ENCODE measurements at regions not wholly inside any gene's neighbourhood (a gene's known extent, or its start where the extent isn't known, plus 50 kb on each side); places are given as distances from the start of the nearest gene placed in this dataset.

DNA sequence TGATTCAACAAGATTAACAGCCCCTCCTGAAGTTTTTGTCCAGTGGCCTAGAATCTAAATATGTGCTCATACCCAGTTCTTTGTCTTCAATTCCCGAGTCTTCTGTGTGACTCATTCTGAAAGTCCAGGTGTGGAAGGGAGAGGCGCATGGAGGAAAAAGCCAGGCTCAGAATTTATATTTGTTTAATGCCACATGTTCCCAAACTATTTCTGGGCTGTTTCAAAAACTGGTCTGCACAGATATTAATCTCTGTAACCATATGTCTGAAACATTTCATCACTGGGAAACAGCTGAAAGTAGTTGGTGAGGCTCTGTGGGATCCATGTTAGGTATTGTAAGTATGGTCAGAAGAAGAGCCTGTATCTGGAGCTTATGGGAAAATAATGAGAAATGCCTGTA lies 266.0 kb downstream of the PAX1 start:
- Histone ChIP-seq H3K9ac (ENCODE audit: low read depth in 1 of 2, low read length in 2 of 2) (no peak overlapping the region), H3K36me3 (ENCODE audit: control insufficient read depth in 4 of 4, insufficient read depth in 3 of 4, low read depth in 1 of 4, low read length in 3 of 4) (no peaks in the 10 kb centered on the region), H3K4me1 (ENCODE audit: control insufficient read depth in 4 of 4, insufficient read depth in 4 of 4, low read length in 3 of 4) (no peaks in the 10 kb centered on the region), H3K9me3 (ENCODE audit: control insufficient read depth in 4 of 4, low read length in 3 of 4) (no peaks in the 10 kb centered on the region), H3K4me3 (ENCODE audit: low read depth in 1 of 3, low read length in 3 of 3) (no peak overlapping the region), H3K27ac (ENCODE audit: low read depth in 1 of 2, low read length in 2 of 2) (no peak overlapping the region), H3K27me3 (ENCODE audit: control insufficient read depth in 4 of 4, insufficient read depth in 4 of 4, low read length in 3 of 4) (no peaks in the 10 kb centered on the region)
- 86% methylated on average over 2 of the region's 2 CpGs for WGBS
- TF ChIP-seq SP1 (IDR thresholded peaks at IDR 0.05), result no peak
- no peak for TF ChIP-seq RXRA (IDR thresholded peaks at IDR 0.05)
- no peak for TF ChIP-seq FOXA2 (IDR thresholded peaks at IDR 0.05)
- TF ChIP-seq, protein P1, sequence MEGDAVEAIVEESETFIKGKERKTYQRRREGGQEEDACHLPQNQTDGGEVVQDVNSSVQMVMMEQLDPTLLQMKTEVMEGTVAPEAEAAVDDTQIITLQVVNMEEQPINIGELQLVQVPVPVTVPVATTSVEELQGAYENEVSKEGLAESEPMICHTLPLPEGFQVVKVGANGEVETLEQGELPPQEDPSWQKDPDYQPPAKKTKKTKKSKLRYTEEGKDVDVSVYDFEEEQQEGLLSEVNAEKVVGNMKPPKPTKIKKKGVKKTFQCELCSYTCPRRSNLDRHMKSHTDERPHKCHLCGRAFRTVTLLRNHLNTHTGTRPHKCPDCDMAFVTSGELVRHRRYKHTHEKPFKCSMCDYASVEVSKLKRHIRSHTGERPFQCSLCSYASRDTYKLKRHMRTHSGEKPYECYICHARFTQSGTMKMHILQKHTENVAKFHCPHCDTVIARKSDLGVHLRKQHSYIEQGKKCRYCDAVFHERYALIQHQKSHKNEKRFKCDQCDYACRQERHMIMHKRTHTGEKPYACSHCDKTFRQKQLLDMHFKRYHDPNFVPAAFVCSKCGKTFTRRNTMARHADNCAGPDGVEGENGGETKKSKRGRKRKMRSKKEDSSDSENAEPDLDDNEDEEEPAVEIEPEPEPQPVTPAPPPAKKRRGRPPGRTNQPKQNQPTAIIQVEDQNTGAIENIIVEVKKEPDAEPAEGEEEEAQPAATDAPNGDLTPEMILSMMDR (IDR thresholded peaks at IDR 0.05; ENCODE audit: low read depth, low read length, missing input control), result no peak
- no peak for TF ChIP-seq YY1 (IDR thresholded peaks at IDR 0.05)
- TF ChIP-seq, protein P2, sequence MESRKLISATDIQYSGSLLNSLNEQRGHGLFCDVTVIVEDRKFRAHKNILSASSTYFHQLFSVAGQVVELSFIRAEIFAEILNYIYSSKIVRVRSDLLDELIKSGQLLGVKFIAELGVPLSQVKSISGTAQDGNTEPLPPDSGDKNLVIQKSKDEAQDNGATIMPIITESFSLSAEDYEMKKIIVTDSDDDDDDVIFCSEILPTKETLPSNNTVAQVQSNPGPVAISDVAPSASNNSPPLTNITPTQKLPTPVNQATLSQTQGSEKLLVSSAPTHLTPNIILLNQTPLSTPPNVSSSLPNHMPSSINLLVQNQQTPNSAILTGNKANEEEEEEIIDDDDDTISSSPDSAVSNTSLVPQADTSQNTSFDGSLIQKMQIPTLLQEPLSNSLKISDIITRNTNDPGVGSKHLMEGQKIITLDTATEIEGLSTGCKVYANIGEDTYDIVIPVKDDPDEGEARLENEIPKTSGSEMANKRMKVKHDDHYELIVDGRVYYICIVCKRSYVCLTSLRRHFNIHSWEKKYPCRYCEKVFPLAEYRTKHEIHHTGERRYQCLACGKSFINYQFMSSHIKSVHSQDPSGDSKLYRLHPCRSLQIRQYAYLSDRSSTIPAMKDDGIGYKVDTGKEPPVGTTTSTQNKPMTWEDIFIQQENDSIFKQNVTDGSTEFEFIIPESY (IDR thresholded peaks at IDR 0.05), result no peak
- TF ChIP-seq JUND (IDR thresholded peaks at IDR 0.05), result no peak
- TF ChIP-seq FOXA1 (IDR thresholded peaks at IDR 0.05), result no peak
- no peak for TF ChIP-seq NR2F2 (IDR thresholded peaks at IDR 0.05)
- TF ChIP-seq, protein P3, sequence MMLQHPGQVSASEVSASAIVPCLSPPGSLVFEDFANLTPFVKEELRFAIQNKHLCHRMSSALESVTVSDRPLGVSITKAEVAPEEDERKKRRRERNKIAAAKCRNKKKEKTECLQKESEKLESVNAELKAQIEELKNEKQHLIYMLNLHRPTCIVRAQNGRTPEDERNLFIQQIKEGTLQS (IDR thresholded peaks at IDR 0.05), result no peak
- TF ChIP-seq TAF1 (conservative IDR thresholded peaks at IDR 0.05), result no peak
- TF ChIP-seq RAD21 (IDR thresholded peaks at IDR 0.05), result no peak
- TF ChIP-seq, protein P4, sequence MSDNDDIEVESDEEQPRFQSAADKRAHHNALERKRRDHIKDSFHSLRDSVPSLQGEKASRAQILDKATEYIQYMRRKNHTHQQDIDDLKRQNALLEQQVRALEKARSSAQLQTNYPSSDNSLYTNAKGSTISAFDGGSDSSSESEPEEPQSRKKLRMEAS (IDR thresholded peaks at IDR 0.05), result no peak
- TF ChIP-seq GABPA (IDR thresholded peaks at IDR 0.05 in 1 of 2, conservative IDR thresholded peaks at IDR 0.05 in 1 of 2), result no peak
- no peak for TF ChIP-seq EGR1 (IDR thresholded peaks at IDR 0.05; ENCODE audit: low read depth in 2 of 2)
- TF ChIP-seq, protein P5, sequence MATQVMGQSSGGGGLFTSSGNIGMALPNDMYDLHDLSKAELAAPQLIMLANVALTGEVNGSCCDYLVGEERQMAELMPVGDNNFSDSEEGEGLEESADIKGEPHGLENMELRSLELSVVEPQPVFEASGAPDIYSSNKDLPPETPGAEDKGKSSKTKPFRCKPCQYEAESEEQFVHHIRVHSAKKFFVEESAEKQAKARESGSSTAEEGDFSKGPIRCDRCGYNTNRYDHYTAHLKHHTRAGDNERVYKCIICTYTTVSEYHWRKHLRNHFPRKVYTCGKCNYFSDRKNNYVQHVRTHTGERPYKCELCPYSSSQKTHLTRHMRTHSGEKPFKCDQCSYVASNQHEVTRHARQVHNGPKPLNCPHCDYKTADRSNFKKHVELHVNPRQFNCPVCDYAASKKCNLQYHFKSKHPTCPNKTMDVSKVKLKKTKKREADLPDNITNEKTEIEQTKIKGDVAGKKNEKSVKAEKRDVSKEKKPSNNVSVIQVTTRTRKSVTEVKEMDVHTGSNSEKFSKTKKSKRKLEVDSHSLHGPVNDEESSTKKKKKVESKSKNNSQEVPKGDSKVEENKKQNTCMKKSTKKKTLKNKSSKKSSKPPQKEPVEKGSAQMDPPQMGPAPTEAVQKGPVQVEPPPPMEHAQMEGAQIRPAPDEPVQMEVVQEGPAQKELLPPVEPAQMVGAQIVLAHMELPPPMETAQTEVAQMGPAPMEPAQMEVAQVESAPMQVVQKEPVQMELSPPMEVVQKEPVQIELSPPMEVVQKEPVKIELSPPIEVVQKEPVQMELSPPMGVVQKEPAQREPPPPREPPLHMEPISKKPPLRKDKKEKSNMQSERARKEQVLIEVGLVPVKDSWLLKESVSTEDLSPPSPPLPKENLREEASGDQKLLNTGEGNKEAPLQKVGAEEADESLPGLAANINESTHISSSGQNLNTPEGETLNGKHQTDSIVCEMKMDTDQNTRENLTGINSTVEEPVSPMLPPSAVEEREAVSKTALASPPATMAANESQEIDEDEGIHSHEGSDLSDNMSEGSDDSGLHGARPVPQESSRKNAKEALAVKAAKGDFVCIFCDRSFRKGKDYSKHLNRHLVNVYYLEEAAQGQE (IDR thresholded peaks at IDR 0.05), result no peak
- no peak for DNase-seq (ENCODE audit: low spot score)

DNA sequence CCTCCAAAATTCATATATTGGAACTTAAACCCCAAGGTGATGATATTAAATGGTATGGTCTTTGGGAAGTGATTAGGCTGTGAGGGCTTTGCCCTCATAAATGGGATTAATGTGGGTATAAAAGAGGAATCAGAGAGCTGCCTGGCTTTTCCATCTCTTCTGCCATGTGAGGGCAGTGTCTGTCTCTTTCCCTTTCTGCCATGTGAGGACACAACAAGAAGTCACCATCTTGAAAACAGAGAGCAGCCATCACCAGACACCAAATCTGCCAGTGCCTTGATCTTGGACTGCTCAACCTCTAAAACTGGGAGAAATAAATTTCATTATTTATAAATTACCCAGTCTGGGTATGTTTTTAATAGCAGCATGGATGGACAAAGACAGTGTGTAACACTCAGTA lies 263.0 kb downstream of the PAX1 start:
- Histone ChIP-seq H3K9me3 (ENCODE audit: control insufficient read depth in 4 of 4, low read length in 3 of 4) (no peaks in the 10 kb centered on the region), H3K4me3 (ENCODE audit: low read depth in 1 of 3, low read length in 3 of 3) (no peak overlapping the region), H3K9ac (ENCODE audit: low read depth in 1 of 2, low read length in 2 of 2) (no peak overlapping the region), H3K27ac (ENCODE audit: low read depth in 1 of 2, low read length in 2 of 2) (no peak overlapping the region), H3K4me1 (ENCODE audit: control insufficient read depth in 4 of 4, insufficient read depth in 4 of 4, low read length in 3 of 4) (no peaks in the 10 kb centered on the region), H3K27me3 (ENCODE audit: control insufficient read depth in 4 of 4, insufficient read depth in 4 of 4, low read length in 3 of 4) (no peaks in the 10 kb centered on the region), H3K36me3 (ENCODE audit: control insufficient read depth in 4 of 4, insufficient read depth in 3 of 4, low read depth in 1 of 4, low read length in 3 of 4) (no peaks in the 10 kb centered on the region)
- TF ChIP-seq HNF4G (IDR thresholded peaks at IDR 0.05) (no peak), RXRA (IDR thresholded peaks at IDR 0.05) (no peak), RAD21 (IDR thresholded peaks at IDR 0.05) (peak; percentile 71 to 72), YY1 (IDR thresholded peaks at IDR 0.05) (peak; percentile 62)
- TF ChIP-seq, protein P1 (IDR thresholded peaks at IDR 0.05; ENCODE audit: low read depth, low read length, missing input control), result peak; percentile 36
- DNase-seq (ENCODE audit: low spot score), result no peak

Data from liver (tissue), 8 donors.